Caco-2 (cell line): ENCODE measurements at regions not wholly inside any gene's neighbourhood (a gene's known extent, or its start where the extent isn't known, plus 50 kb on each side); places are given as distances from the start of the nearest gene placed in this dataset.

Source experiments
- BruUV-seq: library from RNA; stranded (reverse); fragments of 400-500 nt; replicated peaks from 2 replicates; lab custom pipeline; 2021; lab: Mats Ljungman, UMichigan
- CTCF ChIA-PET: fragments of 300-600 bp; sonication (Branson Sonifier 250); formaldehyde crosslinking; loops from one replicate; lab custom pipeline; 2022; ENCODE audit warnings: antibody characterized with exemption; lab: Charles Lee
- POLR2A ChIA-PET: fragments of 300-600 bp; sonication (Branson Sonifier 250); formaldehyde crosslinking; loops from one replicate; lab custom pipeline; 2022; ENCODE audit warnings: antibody characterized with exemption; lab: Charles Lee
- DNase-seq, 2 experiments: peaks; one replicate each; pipeline versions ENCODE4 v3.0.0 to v3.0.0-alpha.2; 2020 to 2022
- H3K27me3 ChIP-seq: replicated peaks from 2 replicates; pipeline ENCODE4 v1.6.0; 2011; ENCODE audit warnings: low read length; ENCODE audit not compliant: control insufficient read depth, insufficient read depth
- H3K36me3 ChIP-seq: 2 replicates; pipeline ENCODE4 v1.5.1; 2011; ENCODE audit warnings: low read length; ENCODE audit not compliant: control insufficient read depth, insufficient read depth
- H3K4me1 ChIP-seq: fragments of 250-450 bp; sonication (Bioruptor Pico); 2 replicates; pipeline ENCODE4 v1.5.1; 2020; ENCODE audit warnings: mild to moderate bottlenecking
- H3K4me3 ChIP-seq: 2 replicates; pipeline ENCODE4 v1.5.1; 2011; ENCODE audit warnings: low read depth, mild to moderate bottlenecking, control low read depth, low read length
- H3K9me3 ChIP-seq: fragments of 250-450 bp; sonication (Bioruptor Pico); 2 replicates; pipeline ENCODE4 v1.5.1; 2020; ENCODE audit warnings: mild to moderate bottlenecking, moderate library complexity
- H3K27ac Mint-ChIP-seq: one replicate; pipeline ENCODE4 v1.8.0; 2022; ENCODE audit warnings: mixed read lengths; ENCODE audit not compliant: unreplicated experiment
- H3K27me3 Mint-ChIP-seq: one replicate; pipeline ENCODE4 v1.8.0; 2022; ENCODE audit warnings: mixed read lengths; ENCODE audit not compliant: insufficient read depth, unreplicated experiment
- H3K36me3 Mint-ChIP-seq: one replicate; pipeline ENCODE4 v1.8.0; 2022; ENCODE audit warnings: mild to moderate bottlenecking, mixed read lengths; ENCODE audit not compliant: insufficient read depth, unreplicated experiment
- H3K4me1 Mint-ChIP-seq: one replicate; pipeline ENCODE4 v1.8.0; 2022; ENCODE audit warnings: low read depth, mixed read lengths; ENCODE audit not compliant: unreplicated experiment
- H3K4me3 Mint-ChIP-seq: one replicate; pipeline ENCODE4 v1.8.0; 2022; ENCODE audit warnings: mild to moderate bottlenecking, moderate library complexity, mixed read lengths; ENCODE audit not compliant: unreplicated experiment
- H3K9me3 Mint-ChIP-seq: one replicate; pipeline ENCODE4 v1.8.0; 2022; ENCODE audit warnings: mixed read lengths; ENCODE audit not compliant: unreplicated experiment
- intact Hi-C: fragments of 100-400 bp; cut with micrococcal nuclease; formaldehyde crosslinking; loops from one replicate; pipeline ENCODE4 v1.10.0; 2022; ENCODE audit not compliant: unreplicated experiment
- TF ChIP-seq, protein P1 (sequence below), 2 experiments: fragments of 200-600 bp in 1 of 2; IDR thresholded peaks; 1 replicate in 1 of 2; 2 replicates in 1 of 2; pipeline versions ENCODE4 v1.5.1 to v1.8.0; 2011 to 2022; ENCODE audit warnings: antibody characterized with exemption in 1 of 2, control low read depth in 1 of 2, inconsistent platforms in 1 of 2, low read depth in 1 of 2, low read length in 1 of 2, mild to moderate bottlenecking in 1 of 2, moderate library complexity in 1 of 2; ENCODE audit not compliant: insufficient read depth in 1 of 2, severe bottlenecking in 1 of 2, unreplicated experiment in 1 of 2

DNA sequence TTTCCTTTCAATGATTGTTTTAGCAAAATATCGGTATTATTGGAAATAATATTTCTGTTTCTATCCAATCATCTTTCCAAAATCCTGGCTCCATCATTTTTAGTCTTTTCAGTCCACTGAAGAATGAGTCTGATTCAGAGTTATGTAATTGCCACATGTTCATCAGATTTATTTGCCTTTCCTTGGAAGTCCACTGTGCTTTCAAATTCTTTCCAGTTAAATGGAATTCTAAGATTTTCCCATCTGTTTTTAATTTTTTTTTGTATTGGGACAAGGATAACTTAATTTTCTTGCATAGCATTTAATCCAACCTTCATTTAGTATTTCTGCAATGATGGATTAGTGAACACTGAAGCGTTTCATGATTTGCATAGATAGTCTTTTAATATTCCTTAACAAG, 521.5 kb upstream of the NRXN1 start:
- Histone ChIP-seq H3K27me3 (no peaks in the 10 kb centered on the region), H3K4me3 (no peak overlapping the region), H3K9me3 (no peaks in the 10 kb centered on the region), H3K36me3 (no peaks in the 10 kb centered on the region), H3K4me1 (no peaks in the 10 kb centered on the region)
- intact Hi-C loops, result no loop called here
- Mint-ChIP-seq H3K4me3 (no peak overlapping the region), H3K27me3 (no peaks in the 10 kb centered on the region), H3K9me3 (no peaks in the 10 kb centered on the region), H3K27ac (no peak overlapping the region), H3K4me1 (no peaks in the 10 kb centered on the region), H3K36me3 (no peaks in the 10 kb centered on the region)
- no TSS peak for BruUV-seq
- no peak for DNase-seq
- POLR2A ChIA-PET, result no interaction called here
- TF ChIP-seq, protein P1, sequence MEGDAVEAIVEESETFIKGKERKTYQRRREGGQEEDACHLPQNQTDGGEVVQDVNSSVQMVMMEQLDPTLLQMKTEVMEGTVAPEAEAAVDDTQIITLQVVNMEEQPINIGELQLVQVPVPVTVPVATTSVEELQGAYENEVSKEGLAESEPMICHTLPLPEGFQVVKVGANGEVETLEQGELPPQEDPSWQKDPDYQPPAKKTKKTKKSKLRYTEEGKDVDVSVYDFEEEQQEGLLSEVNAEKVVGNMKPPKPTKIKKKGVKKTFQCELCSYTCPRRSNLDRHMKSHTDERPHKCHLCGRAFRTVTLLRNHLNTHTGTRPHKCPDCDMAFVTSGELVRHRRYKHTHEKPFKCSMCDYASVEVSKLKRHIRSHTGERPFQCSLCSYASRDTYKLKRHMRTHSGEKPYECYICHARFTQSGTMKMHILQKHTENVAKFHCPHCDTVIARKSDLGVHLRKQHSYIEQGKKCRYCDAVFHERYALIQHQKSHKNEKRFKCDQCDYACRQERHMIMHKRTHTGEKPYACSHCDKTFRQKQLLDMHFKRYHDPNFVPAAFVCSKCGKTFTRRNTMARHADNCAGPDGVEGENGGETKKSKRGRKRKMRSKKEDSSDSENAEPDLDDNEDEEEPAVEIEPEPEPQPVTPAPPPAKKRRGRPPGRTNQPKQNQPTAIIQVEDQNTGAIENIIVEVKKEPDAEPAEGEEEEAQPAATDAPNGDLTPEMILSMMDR (IDR thresholded peaks at IDR 0.05; ENCODE audit: insufficient read depth in 1 of 2, low read depth in 1 of 2, low read length in 1 of 2, severe bottlenecking in 1 of 2, unreplicated experiment in 1 of 2), result no peak
- CTCF ChIA-PET, result no interaction called here

DNA sequence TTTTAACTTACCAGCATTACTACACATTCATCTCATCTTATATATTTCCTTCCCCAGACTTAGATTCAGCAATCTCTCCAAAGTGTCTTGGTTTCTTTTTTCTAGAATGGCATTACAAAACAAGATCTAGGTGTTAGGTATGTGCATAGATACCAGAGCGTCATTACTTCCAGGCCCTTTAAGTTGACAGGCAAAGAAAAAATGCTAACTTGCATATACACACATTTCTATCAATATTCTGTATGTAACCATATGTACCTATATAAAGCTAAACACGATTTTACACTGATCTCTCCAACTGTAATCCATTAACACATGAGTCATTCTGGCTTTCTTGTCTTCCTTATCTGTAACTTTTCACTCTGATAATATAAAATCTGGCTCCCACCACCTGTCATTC, 503.8 kb upstream of the NRXN1 start:
- H3K9me3 Mint-ChIP-seq, result no peaks in the 10 kb centered on the region
- H3K4me1 ChIP-seq, result no peaks in the 10 kb centered on the region
- H3K27me3 ChIP-seq, result no peaks in the 10 kb centered on the region
- no peaks in the 10 kb centered on the region for H3K4me1 Mint-ChIP-seq
- no peak overlapping the region for H3K27ac Mint-ChIP-seq
- H3K4me3 ChIP-seq, result no peak overlapping the region
- TF ChIP-seq, protein P1 (IDR thresholded peaks at IDR 0.05; ENCODE audit: insufficient read depth in 1 of 2, low read depth in 1 of 2, low read length in 1 of 2, severe bottlenecking in 1 of 2, unreplicated experiment in 1 of 2), result no peak
- no peak overlapping the region for H3K4me3 Mint-ChIP-seq
- H3K9me3 ChIP-seq, result no peaks in the 10 kb centered on the region
- H3K36me3 Mint-ChIP-seq, result no peaks in the 10 kb centered on the region
- POLR2A ChIA-PET, result no interaction called here
- CTCF ChIA-PET, result no interaction called here
- intact Hi-C loops, result no loop called here
- no peaks in the 10 kb centered on the region for H3K27me3 Mint-ChIP-seq
- H3K36me3 ChIP-seq, result no peaks in the 10 kb centered on the region
- no peak for DNase-seq
- BruUV-seq, result no TSS peak

DNA sequence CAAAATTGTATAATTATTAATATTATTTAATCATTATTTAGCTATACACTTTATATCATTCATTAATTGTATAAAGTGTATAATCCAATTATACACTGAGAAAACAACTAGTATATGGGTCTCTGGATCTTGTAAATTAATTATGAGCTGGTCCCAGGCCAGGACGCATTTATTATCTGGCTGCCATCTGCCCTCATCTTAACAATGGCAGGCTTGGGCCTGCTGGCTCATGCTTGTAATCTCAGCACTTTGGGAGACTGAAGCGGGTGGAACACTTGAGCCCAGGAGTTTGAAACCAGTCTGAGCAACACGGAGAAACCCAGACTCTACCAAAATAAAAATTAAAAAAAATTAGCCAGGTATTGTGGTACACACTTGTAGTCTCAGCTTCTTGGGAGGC, 502.2 kb upstream of the NRXN1 start:
- no TSS peak for BruUV-seq
- no peaks in the 10 kb centered on the region for H3K36me3 Mint-ChIP-seq
- Histone ChIP-seq H3K27me3 (no peaks in the 10 kb centered on the region), H3K4me3 (no peak overlapping the region), H3K9me3 (no peaks in the 10 kb centered on the region), H3K4me1 (no peaks in the 10 kb centered on the region), H3K36me3 (no peaks in the 10 kb centered on the region)
- POLR2A ChIA-PET, result no interaction called here
- no peaks in the 10 kb centered on the region for H3K4me1 Mint-ChIP-seq
- no peaks in the 10 kb centered on the region for H3K27me3 Mint-ChIP-seq
- no peaks in the 10 kb centered on the region for H3K9me3 Mint-ChIP-seq
- intact Hi-C loops, result no loop called here
- CTCF ChIA-PET, result no interaction called here
- no peak for DNase-seq
- no peak overlapping the region for H3K4me3 Mint-ChIP-seq
- TF ChIP-seq, protein P1 (IDR thresholded peaks at IDR 0.05; ENCODE audit: insufficient read depth in 1 of 2, low read depth in 1 of 2, low read length in 1 of 2, severe bottlenecking in 1 of 2, unreplicated experiment in 1 of 2), result no peak
- H3K27ac Mint-ChIP-seq, result no peak overlapping the region
